ENCODE measurements at regions not wholly inside any gene's neighbourhood (a gene's known extent, or its start where the extent isn't known, plus 50 kb on each side); places are given as distances from the start of the nearest gene placed in this dataset.

GRCh38 chr12:28975564-28976340 lies 173.3 kb upstream of the FAR2 start:
- Mint-ChIP-seq H3K4me1 (ENCODE audit: unreplicated experiment) (no peaks in the 10 kb centered on the region), H3K9me3 (ENCODE audit: unreplicated experiment) (no peaks in the 10 kb centered on the region), H3K27me3 (ENCODE audit: unreplicated experiment) (peaks cover 1% of the 10 kb centered on the region), H3K36me3 (ENCODE audit: low read depth, unreplicated experiment) (no peaks in the 10 kb centered on the region), H3K27ac (ENCODE audit: unreplicated experiment) (no peak overlapping the region), H3K4me3 (ENCODE audit: unreplicated experiment) (no peak overlapping the region)
- no peak for TF ChIP-seq CTCF (IDR thresholded peaks at IDR 0.05; ENCODE audit: unreplicated experiment)
- no peak for DNase-seq (ENCODE audit: low spot score)

GRCh38 chr12:28980436-28980835 lies 168.6 kb upstream of the FAR2 start:
- no peak for TF ChIP-seq CTCF (IDR thresholded peaks at IDR 0.05; ENCODE audit: unreplicated experiment)
- Mint-ChIP-seq H3K27ac (ENCODE audit: unreplicated experiment) (no peak overlapping the region), H3K9me3 (ENCODE audit: unreplicated experiment) (no peaks in the 10 kb centered on the region), H3K36me3 (ENCODE audit: low read depth, unreplicated experiment) (no peaks in the 10 kb centered on the region), H3K27me3 (ENCODE audit: unreplicated experiment) (peaks cover 1% of the 10 kb centered on the region), H3K4me1 (ENCODE audit: unreplicated experiment) (no peaks in the 10 kb centered on the region), H3K4me3 (ENCODE audit: unreplicated experiment) (no peak overlapping the region)
- DNase-seq (ENCODE audit: low spot score): no peak

- H3K27me3 Mint-ChIP-seq (ENCODE audit: unreplicated experiment): no peaks in the 10 kb centered on the region
- H3K9me3 Mint-ChIP-seq (ENCODE audit: unreplicated experiment): no peaks in the 10 kb centered on the region
- no peak for DNase-seq (ENCODE audit: low spot score)
- no peak for TF ChIP-seq CTCF (IDR thresholded peaks at IDR 0.05; ENCODE audit: unreplicated experiment)
- no peaks in the 10 kb centered on the region for H3K36me3 Mint-ChIP-seq (ENCODE audit: low read depth, unreplicated experiment)
- no peaks in the 10 kb centered on the region for H3K4me1 Mint-ChIP-seq (ENCODE audit: unreplicated experiment)
- H3K27ac Mint-ChIP-seq (ENCODE audit: unreplicated experiment): no peak overlapping the region
- no peak overlapping the region for H3K4me3 Mint-ChIP-seq (ENCODE audit: unreplicated experiment)
These were observed 161.3 kb upstream of the FAR2 start for GRCh38 chr12:28987538-28988324.

- Mint-ChIP-seq H3K36me3 (ENCODE audit: low read depth, unreplicated experiment) (no peaks in the 10 kb centered on the region), H3K4me1 (ENCODE audit: unreplicated experiment) (peaks cover under 1% of the 10 kb centered on the region), H3K4me3 (ENCODE audit: unreplicated experiment) (no peak overlapping the region), H3K27ac (ENCODE audit: unreplicated experiment) (no peak overlapping the region), H3K9me3 (ENCODE audit: unreplicated experiment) (no peaks in the 10 kb centered on the region), H3K27me3 (ENCODE audit: unreplicated experiment) (no peaks in the 10 kb centered on the region)
- no peak for TF ChIP-seq CTCF (IDR thresholded peaks at IDR 0.05; ENCODE audit: unreplicated experiment)
- DNase-seq (ENCODE audit: low spot score): no peak
These were observed 160.8 kb upstream of the FAR2 start for GRCh38 chr12:28988325-28988704.

GRCh38 chr12:28991626-28992025 lies 157.5 kb upstream of the FAR2 start:
- Mint-ChIP-seq H3K27me3 (ENCODE audit: unreplicated experiment) (no peaks in the 10 kb centered on the region), H3K4me3 (ENCODE audit: unreplicated experiment) (no peak overlapping the region), H3K9me3 (ENCODE audit: unreplicated experiment) (no peaks in the 10 kb centered on the region), H3K27ac (ENCODE audit: unreplicated experiment) (no peak overlapping the region), H3K4me1 (ENCODE audit: unreplicated experiment) (peaks cover 6% of the 10 kb centered on the region), H3K36me3 (ENCODE audit: low read depth, unreplicated experiment) (no peaks in the 10 kb centered on the region)
- no peak for TF ChIP-seq CTCF (IDR thresholded peaks at IDR 0.05; ENCODE audit: unreplicated experiment)
- DNase-seq (ENCODE audit: low spot score): no peak

Measured in endothelial cell (in vitro differentiated cells).